ENCODE measurements at regions not wholly inside any gene's neighbourhood (a gene's known extent, or its start where the extent isn't known, plus 50 kb on each side); places are given as distances from the start of the nearest gene placed in this dataset.
"Not testable (repeated sequence)": the region's sequence is repeated elsewhere in the genome, so short reads cannot be mapped to it uniquely, and the experiment has no call there.

DNA sequence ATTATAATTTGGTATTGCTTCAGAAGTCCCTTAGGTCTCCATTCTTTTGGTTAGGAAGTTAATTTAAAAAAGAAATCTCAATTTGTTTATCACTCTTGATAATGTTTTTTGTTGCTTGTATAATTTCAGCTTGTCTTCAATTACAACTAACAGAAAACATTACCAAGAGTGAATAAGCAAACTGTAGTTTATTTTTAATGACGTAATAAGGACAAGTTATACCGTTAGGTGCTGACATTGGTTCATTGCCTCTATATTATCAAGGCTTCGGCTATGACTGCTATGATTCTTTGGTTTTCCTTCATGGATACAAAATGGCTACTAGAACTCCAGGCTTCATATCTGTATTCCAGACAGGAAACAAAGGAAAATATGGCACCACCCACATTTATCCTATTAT, 220.6 kb downstream of the PTGER3 start:
- no peak for DNase-seq

DNA sequence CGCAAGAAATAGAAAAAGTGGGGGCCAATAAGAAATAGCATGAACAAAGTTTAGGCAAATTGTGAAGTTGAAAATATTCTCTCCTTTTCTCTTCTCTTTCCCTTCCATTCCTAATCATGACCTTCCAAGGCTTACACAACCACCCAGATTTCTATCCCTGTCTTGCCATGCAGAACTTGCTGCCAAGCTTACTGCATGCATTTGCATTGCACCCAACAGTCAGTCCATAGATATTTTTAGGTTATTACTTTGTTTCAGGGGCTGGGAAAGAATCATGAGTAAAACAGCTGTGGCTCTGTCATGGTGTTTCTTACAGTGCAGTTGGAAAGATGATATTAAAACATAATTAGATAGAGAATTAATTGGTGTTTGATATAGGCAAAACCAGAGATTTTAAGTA, 219.4 kb downstream of the PTGER3 start:
- DNase-seq = no peak

DNA sequence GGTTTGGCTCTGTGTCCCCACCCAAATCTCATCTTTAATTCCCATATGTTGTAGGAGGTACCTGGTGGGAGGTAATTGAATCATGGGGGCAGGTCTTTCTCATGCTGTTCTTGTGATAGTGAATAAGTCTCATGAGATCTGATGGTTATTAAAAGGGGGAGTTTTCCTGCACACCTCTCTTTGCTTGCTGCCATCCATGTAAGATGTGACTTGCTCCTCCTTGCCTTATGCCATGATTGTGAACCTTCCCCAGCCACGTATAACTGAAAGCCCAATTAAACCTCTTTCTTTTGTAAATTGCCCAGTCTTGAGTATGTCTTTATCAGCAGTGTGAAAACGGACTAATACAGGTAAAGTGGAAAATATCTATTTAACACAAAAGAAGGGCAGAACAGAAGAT, 213.3 kb downstream of the PTGER3 start:
- DNase-seq = not testable (repeated sequence)

DNA sequence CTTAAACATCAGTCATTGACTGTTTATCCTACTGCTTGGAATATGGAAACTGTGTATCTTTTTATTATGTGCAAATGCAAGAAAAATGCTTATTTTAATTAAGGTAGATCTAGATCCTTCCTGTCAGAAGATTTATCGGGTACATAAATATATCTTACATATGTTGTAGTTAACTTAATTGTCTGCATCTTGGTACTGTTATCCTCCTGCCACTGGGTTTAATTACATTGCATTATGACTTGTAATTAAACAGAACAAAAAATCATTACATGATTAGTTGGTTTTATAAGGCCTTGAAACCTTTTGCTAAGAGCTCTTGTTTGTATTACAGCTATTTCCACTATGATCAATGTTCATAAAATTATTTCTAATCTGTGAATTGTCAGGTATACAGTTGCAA, 211.2 kb downstream of the PTGER3 start:
- no peak for DNase-seq

DNA sequence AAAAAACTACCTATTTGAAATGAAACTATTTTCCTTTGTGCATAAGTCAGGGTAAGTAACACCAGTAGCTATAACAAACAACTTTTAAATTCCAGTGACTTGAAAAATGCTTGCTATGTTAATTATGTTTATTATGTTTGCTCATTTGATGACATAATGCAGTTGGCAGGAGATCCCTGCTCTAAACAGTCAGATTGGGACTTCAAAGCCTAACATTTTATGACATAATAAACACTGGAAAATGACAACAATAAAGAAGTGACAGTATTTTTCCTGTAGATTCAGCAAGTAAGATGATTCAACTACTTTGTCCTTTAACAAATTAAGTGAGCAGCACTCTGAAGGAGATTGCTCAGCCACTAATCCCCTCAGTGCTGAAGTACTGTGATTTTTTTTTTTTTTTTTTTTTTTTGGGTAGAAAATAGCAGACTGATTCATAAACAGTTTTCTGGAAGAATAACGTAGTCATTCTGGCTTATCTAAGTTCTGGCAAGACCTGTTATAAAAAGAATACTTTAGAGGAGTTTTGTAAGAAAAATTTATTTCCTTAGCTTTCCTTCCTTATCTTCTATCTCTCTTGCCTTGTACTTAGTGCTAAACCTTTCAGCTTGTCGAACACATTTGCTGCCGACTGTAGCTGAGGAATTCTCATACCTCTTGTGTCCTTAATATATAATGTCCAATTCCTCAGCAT, 207.2 kb downstream of the PTGER3 start:
- no peak for DNase-seq

DNA sequence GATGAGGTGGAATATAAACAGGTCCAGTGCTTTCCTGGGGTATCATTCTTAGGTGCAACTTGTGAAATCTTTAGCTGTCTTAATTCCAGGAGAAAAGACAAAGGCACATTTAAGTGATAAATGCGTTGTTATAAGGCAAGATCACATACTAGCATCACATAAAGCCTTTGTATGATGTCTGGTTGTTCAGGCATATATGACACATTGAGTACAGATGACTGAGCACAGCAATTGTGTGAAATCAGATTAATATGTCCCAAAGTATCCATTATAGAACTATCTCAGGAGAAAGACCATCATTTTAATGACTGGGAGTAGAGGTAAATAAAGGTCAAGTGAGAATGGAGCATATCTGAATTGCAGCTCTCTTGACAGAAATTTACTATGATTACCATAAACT, 205.1 kb downstream of the PTGER3 start:
- no peak for DNase-seq

DNA sequence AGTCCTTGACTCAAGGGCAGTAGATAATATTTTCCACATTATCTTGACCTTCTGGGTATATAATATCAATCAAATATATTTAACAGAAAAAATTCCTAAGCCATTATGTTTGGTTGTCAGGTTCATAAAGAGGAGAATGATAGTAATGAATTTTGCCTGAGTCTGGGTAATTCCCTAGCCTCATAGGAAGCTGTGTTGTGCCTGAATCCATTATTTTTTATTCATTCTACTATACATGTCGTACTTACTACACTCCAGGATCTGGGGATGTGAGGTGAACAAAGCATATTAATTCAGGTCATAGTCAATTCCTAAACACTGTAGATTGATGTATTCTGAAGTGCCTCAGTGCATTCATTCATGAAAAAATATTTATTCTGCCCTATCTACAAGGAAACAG, 204.2 kb downstream of the PTGER3 start:
- DNase-seq = no peak

DNA sequence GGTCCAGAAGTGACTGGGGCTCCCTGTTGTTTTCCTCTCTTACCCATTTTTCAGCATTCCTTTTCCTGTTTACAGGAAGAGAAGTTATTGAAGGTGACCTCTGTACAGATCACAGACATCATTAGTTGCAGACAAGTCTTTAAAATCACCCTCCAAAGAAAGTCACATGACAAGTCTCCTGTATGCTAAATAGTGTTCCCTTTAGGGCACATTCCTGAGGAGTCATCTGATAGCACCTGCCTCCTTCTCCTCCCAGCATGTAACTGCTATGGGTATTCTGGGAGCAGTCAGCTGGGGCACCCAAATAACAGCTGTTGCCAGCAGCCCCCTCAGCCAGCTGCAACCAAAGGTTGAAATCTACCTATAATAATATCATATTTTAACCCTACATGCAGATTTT, 200.6 kb downstream of the PTGER3 start:
- no peak for DNase-seq

DNA sequence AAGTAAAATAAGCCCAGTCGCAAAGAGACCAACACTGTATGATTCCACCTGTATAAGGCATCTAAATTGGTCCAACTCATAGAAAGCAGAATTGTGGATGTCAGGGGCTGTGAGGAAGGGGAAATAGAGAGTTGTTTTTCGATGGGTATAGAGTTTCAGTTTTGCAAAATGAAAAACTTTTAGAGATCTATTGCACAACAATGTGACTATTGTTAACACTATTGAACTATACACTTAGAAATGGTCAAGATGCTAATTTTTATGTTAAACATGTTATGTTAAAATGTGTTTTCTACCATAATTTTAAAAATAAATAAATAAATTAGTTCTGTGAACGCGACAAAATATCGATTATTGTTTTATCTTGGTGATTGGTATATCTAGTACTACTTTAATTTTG, 192.4 kb downstream of the PTGER3 start:
- peak in 1 of 3 donors; percentile 16 for DNase-seq

DNA sequence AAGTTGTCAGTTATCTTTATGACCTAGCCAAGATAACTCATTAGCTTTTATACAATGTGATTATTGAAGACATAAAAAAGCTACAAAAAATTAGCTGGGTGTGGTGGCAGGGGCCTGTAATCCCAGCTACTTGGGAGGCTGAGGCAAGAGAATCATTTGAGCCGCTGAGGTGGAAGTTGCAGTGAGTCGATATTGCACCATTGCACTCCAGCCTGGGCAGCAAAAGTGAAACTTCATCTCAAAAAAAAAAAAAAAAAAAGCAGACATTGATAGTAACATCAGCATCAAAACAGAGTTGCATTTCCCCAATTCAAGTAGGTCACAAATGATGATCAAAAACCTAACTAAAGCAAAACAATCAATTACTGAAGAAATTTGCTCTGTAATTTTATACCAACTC, 191.4 kb downstream of the PTGER3 start:
- peak; percentile 17 to 38 (median 19) for DNase-seq

DNA sequence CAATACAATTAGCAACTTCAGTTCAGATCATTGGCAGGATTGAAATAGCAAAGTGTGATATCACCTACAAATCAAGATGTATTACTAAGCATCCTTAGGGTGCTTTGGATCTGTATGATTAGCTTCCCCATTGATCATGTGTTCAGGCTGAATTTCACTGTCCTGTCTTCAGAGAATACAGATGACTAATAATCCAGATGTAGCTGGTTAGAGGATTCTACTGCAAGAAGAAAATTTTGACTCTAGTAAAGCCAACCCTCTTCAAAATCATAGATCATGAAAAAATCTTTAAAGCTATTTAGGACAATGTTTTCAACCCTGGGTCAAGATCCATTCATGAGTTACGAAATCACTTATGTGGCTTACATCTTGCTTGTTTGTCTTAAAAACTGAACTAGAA, 184.4 kb downstream of the PTGER3 start:
- no peak for DNase-seq

DNA sequence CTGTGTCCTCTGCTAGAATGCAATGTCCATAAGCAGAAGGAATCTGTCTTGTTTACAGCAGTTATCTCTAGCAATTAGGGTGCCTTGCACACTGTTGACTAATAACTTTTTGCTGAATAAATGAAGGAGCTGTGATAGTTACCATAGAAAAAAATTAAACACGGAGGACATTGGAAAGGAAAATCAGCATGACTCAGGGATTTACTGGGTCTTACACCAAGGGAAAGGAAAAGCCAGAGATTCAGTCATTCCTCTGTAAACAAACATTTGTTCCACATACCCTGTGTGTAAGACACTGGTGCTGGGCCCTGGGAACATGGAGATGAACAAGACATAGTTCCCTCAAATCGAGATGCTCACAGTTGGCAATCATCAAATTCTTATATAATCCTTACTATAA, 183.3 kb downstream of the PTGER3 start:
- DNase-seq = no peak

DNA sequence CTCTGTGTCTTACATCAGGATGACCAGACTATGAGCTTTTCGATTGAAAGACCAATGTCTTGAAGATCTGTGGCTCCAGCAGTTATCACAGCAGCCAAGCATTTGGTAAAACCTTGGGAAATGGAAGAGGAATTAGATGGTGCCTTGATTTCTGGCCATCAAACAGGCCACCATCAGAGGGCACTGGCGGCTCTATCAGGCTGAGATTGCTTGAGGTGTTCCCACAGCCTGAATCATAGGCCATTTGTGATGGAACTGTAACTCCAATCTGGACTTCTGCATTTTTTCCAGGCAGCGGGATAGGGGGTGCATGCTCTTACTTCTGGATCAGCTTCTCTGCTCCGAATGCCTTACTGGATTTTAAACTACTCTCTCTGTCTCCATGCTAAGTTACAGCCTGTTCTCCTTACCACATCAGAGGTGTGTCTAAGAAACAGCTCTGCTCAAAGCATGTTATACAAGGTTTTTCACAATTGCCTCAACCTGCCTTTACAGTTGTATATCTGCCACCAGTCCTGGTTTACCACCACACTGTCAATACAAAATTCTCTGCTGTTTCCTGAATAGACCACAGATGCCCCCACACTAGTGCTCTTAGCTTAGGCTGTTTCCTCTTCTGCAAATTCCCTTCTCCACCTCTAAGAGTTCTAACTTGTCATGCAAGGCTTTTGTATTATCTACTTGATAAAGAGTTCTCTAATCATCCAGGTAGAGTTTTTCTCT, 180.9 kb downstream of the PTGER3 start:
- peak; percentile 48 to 52 (median 48) for DNase-seq

DNA sequence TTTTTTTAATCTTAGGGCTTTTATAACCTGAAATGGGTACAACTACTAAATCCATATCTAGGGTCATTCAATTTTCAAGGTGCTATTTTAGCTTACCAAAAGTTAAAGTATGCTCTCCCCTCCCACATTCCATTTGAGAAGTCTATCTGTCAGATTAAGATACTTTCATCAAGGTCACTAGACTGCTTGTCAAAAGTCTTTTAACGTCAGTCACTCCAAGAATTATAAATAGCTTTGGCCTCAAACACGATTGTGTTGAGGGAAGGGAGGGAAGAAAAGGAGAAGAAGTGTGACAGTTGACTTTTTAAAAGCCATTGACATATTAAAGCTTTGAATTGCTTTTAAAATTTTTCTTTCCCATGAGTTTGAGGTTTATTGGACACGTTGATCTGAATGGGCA, 175.8 kb downstream of the PTGER3 start:
- DNase-seq = no peak

DNA sequence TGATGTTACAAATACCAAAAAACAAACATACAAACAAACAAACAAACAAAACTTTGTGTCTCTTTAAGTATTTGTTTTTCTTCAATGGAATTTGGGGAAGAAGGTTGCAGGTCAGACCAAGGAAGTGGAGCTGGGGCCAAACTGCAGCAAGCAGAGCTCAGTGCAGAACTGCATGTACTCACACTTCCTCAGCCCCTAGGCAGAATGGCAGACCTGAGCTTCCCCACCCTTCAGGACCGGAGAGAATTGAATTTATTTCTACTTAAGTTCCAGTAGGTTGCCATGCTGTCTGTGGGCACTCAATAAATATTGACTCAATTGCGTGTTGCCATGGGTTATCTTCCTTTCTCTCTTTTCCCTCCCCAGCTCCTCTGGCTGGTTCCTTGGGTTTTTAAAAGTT, 173.6 kb downstream of the PTGER3 start:
- peak in 2 of 3 donors; percentile 27 to 33 for DNase-seq

DNA sequence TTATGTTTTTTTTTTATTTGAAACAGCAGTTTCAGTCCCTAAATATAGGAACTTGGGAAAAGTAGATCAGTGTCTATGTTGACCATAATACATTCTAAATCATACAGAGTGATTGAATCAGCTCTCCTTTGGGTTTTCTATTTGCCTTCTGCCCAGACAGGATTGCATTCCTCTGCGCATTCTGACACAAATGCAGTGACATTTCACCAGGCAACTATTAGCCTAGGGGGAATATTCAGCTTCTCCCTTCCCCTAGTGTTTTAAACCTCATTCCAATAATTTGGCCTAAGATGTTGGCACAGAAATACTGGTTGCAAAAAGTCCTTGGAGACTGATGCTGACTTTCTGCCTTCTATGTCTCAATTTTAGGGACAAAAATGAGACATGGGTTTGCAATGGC, 172.8 kb downstream of the PTGER3 start:
- DNase-seq = no peak

DNA sequence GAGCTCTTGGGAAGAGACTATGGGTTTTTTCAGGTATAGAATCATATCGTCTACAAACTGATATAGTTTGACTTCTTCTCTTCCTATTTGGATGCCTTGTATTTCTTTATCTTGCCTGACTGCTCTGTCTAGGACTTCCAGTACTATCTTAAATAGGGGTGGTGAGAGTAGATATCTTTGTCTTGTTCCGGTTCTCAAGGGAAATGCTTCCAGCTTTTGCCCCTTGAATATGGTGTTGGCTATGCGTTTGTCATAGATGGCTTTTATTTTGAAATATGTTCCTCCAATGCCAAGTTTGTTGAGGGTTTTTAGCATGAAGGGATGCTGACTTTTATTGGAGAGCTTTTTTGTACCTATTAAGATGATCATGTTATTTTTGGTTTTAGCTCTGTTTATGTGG, 170.3 kb downstream of the PTGER3 start:
- no peak for DNase-seq

DNA sequence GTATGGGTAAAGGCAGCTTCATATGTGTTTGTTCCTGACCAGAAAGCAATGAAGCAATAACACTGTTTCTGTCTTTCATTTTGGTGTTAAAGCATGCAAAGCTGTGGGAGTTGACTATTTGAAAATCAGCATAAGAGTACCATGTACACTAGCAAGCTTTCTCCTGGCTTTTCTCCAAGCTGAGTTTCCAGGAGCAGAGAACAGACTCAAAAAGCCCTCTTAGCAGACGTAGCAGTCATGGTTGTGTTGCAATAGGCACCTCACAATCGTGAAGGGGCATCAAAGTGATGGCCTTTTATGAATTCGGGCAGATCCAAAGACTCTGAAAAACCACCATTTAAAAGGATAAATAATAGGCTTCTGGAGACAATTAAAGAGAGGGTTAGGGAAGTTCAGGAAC, 159.7 kb downstream of the PTGER3 start:
- DNase-seq = no peak

DNA sequence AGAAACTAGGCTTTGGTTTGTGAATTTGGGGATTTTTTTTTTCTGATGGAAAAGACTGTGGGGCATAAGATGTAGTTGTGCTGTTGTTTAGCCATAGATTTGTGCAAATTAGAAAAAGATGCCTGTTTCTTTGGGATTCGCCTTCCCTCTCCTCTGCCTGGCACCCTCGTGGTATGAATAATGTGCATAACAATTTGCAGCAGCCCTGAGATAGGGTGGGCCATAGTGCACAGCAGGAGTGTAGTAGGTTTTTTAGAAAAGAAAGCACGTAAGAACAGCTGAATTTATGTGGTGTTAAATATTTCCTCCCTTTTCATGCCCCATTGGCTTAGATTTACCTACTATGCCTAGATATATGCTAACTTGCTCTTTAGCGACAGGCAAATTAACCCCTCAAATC, 158.9 kb downstream of the PTGER3 start:
- no peak for DNase-seq

DNA sequence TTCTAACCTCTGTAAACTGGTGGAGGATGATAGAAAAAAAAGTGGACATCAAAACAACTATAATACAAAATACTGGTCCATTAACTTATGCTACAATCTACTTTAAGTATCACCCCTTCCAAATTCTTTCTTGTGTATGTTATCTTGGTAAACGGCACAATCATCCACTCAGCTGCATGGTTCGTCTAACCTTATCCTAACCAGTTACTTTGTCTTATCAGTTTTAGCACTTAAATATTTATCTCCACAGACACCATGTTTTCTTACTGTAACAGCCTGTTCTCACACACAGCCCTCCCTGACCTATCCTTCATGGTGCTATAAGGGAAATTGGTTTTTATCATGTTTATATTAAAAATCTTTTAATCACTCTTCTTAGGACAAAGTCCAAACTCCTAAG, 157.2 kb downstream of the PTGER3 start:
- no peak for DNase-seq

DNA sequence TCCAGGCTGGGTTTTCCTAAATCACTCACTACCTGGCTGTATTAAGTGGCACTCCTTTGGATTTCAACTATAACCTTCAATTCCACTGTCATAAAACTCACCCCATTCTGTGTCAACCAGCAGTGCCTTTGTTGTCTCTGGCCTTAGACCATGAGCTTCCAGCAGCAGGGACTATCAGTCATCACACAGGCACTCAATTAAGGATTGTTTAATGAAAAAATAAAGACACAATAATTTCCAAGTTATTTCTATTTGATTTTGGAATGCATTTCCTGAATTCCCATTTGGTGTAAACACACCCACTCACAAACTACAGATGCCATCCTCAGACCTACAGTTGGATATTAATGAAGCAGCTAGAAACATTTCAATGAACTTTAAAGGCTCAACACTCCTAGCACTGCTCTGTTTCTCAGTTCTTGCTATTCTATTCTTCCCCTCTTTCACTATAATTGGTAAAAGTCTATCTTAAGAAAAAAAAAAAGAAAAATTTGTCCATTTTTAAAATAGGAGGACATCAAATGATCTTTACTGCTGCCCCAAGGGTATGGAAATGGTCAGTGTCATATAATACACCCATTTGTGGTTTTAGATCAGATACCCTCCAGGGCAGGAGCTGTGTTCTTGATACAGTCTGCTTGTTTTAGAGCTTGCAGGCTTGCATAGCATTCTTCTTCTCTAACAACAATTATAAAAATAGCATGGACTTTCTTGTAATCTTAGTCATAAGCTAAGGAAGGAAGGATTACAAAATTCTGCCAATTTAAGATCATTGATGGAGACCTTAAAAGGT, 156.4 kb downstream of the PTGER3 start:
- DNase-seq = no peak

DNA sequence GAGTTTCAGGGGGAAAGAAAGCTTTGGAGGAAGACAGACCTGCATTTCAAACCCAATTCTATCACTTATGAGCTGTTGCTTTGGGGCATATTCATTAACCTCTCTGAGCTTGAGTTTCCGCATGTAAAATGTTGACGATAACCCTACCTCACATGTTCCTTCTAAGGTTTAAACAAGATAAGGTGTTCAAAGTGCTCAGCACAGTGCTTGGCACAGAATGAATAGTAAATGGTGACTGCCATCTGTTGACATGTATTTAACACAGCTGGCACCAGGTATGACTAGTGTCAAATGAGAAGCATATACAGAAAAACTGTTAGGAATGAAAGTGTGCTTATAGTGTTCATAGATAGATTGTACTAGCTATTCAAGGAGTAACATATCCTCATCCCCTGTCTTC, 155.5 kb downstream of the PTGER3 start:
- DNase-seq = no peak

DNA sequence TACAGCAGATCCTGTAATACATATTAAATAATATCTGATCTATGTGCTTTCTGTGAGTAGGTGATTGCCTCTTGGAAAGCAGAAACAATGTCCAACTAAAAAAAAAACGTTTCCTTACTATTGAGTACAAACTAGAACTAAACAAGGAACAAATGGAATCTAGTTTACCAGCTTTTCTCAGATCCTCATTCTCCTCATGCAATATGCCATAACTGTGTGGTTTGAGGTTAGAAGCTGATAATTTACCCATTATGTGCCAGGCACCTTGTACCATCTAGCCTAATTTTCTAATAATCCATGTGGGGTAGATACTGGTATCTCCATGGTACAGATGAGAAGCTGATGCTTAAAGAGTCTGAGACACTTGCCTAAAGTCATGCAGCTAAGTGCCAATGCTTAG, 154.7 kb downstream of the PTGER3 start:
- peak in 2 of 3 donors; percentile 37 to 45 for DNase-seq

DNA sequence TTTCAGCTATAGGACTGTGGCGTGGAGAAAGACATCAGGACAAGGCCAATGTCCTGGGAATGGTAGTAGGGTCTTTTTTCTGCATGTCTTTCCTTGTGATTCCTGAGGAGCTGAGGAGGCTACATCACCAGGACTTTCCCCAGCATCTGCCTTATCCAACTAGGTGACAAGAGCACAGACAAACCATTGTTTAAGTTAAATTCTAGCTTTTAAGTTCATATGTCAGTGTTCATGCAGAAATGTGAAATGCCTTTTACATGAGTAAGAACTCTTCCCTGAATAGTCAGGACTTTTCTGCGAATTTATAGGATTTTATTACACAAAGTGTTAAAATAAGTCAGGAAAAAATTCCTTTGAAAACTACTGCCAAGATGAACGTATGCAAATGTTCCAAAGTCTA, 154.2 kb downstream of the PTGER3 start:
- no peak for DNase-seq
